ENCODE measurements at regions not wholly inside any gene's neighbourhood (a gene's known extent, or its start where the extent isn't known, plus 50 kb on each side); places are given as distances from the start of the nearest gene placed in this dataset.

DNA sequence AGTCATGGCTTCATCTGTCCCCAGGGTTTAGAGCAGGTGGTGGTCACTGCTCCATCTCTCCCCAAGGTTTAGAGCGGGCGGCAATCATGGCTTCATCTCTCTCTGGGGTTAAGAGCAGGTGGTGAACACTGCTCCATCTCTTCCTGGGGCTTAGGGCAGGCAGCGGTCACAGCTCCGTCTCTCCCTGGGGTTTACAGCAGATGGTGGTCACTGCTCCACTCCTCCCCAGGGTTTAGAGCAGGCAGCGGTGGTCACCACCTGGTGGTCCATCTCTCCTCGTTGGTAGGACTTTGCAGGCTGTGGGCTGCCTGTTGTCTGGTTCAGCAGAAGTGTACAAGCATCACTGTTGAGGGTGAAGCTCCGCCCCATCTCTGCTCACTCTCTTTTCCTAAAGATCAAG lies 52.8 kb upstream of the ARHGEF7 start:
- no peaks in the 10 kb centered on the region for H3K36me3 ChIP-seq (ENCODE audit: control insufficient read depth in 2 of 2, extremely low read depth in 1 of 2, insufficient read depth in 2 of 2, low read length in 2 of 2)
- no peak for FAIRE-seq
- CTCF ChIA-PET = no interaction called here
- dilution Hi-C loops (cut with MboI; ENCODE audit: extremely low pct_ligation_motif_present, low sequenced_read_pairs) = no loop called here
- peaks cover 13 to 17% of the 10 kb centered on the region in 2 experiments for H3K27me3 ChIP-seq (ENCODE audit: control insufficient read depth in 2 of 2, insufficient read depth in 2 of 2, low read length in 2 of 2)
- H3K79me2 ChIP-seq (ENCODE audit: control insufficient read depth, insufficient read depth, low read length) = no peaks in the 10 kb centered on the region
- H3K4me1 ChIP-seq (ENCODE audit: control insufficient read depth, extremely low read depth, insufficient read depth, low read length) = peaks cover 2% of the 10 kb centered on the region
- H3K27ac ChIP-seq (ENCODE audit: insufficient read depth, low read depth, low read length) = no peak overlapping the region
- POLR2A ChIA-PET = no interaction called here
- H3K9me1 ChIP-seq (replicated peaks; ENCODE audit: control insufficient read depth, extremely low read depth, insufficient read depth, low read length) = no peaks in the 10 kb centered on the region
- H3K9me3 ChIP-seq (replicated peaks; ENCODE audit: control insufficient read depth, insufficient read depth, low read length) = no peaks in the 10 kb centered on the region
- no peak overlapping the region for H3K4me3 ChIP-seq (replicated peaks in 1 of 3; ENCODE audit: insufficient read depth in 1 of 3, low read depth in 1 of 3, low read length in 3 of 3)
- no peak overlapping the region for H3K9ac ChIP-seq (replicated peaks; ENCODE audit: extremely low read depth, insufficient read depth, low read length)
- no peak for DNase-seq (ENCODE audit: low read depth, low spot score)
- no peak overlapping the region for H3K4me2 ChIP-seq (ENCODE audit: insufficient read depth, low read length)
- TF ChIP-seq, protein P1, sequence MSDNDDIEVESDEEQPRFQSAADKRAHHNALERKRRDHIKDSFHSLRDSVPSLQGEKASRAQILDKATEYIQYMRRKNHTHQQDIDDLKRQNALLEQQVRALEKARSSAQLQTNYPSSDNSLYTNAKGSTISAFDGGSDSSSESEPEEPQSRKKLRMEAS (IDR thresholded peaks at IDR 0.05; ENCODE audit: insufficient read depth, insufficient read length) = no peak
- no peak for TF ChIP-seq MYC (IDR thresholded peaks at IDR 0.05; ENCODE audit: low read depth, low read length)
- no peak for TF ChIP-seq FOS (IDR thresholded peaks at IDR 0.05; ENCODE audit: borderline replicate concordance, insufficient read depth, low read length)
- TF ChIP-seq POLR2AphosphoS5 (IDR thresholded peaks at IDR 0.05; ENCODE audit: insufficient read depth, low read depth, low read length) = no peak
- no peak for TF ChIP-seq GATA2 (IDR thresholded peaks at IDR 0.05; ENCODE audit: insufficient read depth, insufficient read length, low read depth, low read length)
- TF ChIP-seq, protein P2, sequence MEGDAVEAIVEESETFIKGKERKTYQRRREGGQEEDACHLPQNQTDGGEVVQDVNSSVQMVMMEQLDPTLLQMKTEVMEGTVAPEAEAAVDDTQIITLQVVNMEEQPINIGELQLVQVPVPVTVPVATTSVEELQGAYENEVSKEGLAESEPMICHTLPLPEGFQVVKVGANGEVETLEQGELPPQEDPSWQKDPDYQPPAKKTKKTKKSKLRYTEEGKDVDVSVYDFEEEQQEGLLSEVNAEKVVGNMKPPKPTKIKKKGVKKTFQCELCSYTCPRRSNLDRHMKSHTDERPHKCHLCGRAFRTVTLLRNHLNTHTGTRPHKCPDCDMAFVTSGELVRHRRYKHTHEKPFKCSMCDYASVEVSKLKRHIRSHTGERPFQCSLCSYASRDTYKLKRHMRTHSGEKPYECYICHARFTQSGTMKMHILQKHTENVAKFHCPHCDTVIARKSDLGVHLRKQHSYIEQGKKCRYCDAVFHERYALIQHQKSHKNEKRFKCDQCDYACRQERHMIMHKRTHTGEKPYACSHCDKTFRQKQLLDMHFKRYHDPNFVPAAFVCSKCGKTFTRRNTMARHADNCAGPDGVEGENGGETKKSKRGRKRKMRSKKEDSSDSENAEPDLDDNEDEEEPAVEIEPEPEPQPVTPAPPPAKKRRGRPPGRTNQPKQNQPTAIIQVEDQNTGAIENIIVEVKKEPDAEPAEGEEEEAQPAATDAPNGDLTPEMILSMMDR (IDR thresholded peaks at IDR 0.05; ENCODE audit: extremely low read depth in 1 of 2, insufficient read depth in 1 of 2, low read depth in 1 of 2, low read length in 2 of 2) = no peak
- TF ChIP-seq JUN (IDR thresholded peaks at IDR 0.05; ENCODE audit: borderline replicate concordance, insufficient read depth, insufficient read length, low read depth) = no peak
- TF ChIP-seq POLR2A (IDR thresholded peaks at IDR 0.05; ENCODE audit: low read depth, low read length) = no peak
- TF ChIP-seq EZH2 (IDR thresholded peaks at IDR 0.05; ENCODE audit: borderline replicate concordance, low read depth, low read length, severe bottlenecking) = no peak
- H4K20me1 ChIP-seq (replicated peaks; ENCODE audit: control insufficient read depth, extremely low read depth, insufficient read depth, low read length) = no peaks in the 10 kb centered on the region
- intact Hi-C loops (cut with micrococcal nuclease) = no loop called here
- BruUV-seq (replicated peaks) = no TSS peak
- no peak overlapping the region for H2AFZ ChIP-seq (ENCODE audit: low read depth, low read length)

Measured in endothelial cell of umbilical vein (primary cell).